ENCODE measurements at regions not wholly inside any gene's neighbourhood (a gene's known extent, or its start where the extent isn't known, plus 50 kb on each side); places are given as distances from the start of the nearest gene placed in this dataset.

- DNase-seq (ENCODE audit: low spot score), result no peak
- in situ Hi-C loops (cut with MboI; ENCODE audit: low sequenced_read_pairs, unreplicated experiment), result no loop called here
- no peak for TF ChIP-seq CTCF (IDR thresholded peaks at IDR 0.05; ENCODE audit: borderline replicate concordance, control extremely low read depth, extremely low read depth, insufficient read depth, missing control alignments)
Observed at GRCh38 chr14:82755476-82755875, 1221.8 kb upstream of the SEL1L start.

- in situ Hi-C loops (cut with MboI; ENCODE audit: low sequenced_read_pairs, unreplicated experiment), result no loop called here
- no peak for TF ChIP-seq CTCF (IDR thresholded peaks at IDR 0.05; ENCODE audit: borderline replicate concordance, control extremely low read depth, extremely low read depth, insufficient read depth, missing control alignments)
- DNase-seq (ENCODE audit: low spot score), result no peak
Observed at GRCh38 chr14:82755923-82756322, 1222.3 kb upstream of the SEL1L start.

GRCh38 chr14:82757776-82758175 is 1224.1 kb upstream of the SEL1L start:
- TF ChIP-seq CTCF (IDR thresholded peaks at IDR 0.05; ENCODE audit: borderline replicate concordance, control extremely low read depth, extremely low read depth, insufficient read depth, missing control alignments), result no peak
- in situ Hi-C loops (cut with MboI; ENCODE audit: low sequenced_read_pairs, unreplicated experiment), result no loop called here
- no peak for DNase-seq (ENCODE audit: low spot score)

- no peak for DNase-seq (ENCODE audit: low spot score)
- no peak for TF ChIP-seq CTCF (IDR thresholded peaks at IDR 0.05; ENCODE audit: borderline replicate concordance, control extremely low read depth, extremely low read depth, insufficient read depth, missing control alignments)
- in situ Hi-C loops (cut with MboI; ENCODE audit: low sequenced_read_pairs, unreplicated experiment), result no loop called here
Observed at GRCh38 chr14:82759656-82760055, 1226.0 kb upstream of the SEL1L start.

- no peak for TF ChIP-seq CTCF (IDR thresholded peaks at IDR 0.05; ENCODE audit: borderline replicate concordance, control extremely low read depth, extremely low read depth, insufficient read depth, missing control alignments)
- DNase-seq (ENCODE audit: low spot score), result no peak
- in situ Hi-C loops (cut with MboI; ENCODE audit: low sequenced_read_pairs, unreplicated experiment), result no loop called here
Observed at GRCh38 chr14:82766123-82766522, 1232.5 kb upstream of the SEL1L start.

- no peak for DNase-seq (ENCODE audit: low spot score)
- in situ Hi-C loops (cut with MboI; ENCODE audit: low sequenced_read_pairs, unreplicated experiment), result no loop called here
- no peak for TF ChIP-seq CTCF (IDR thresholded peaks at IDR 0.05; ENCODE audit: borderline replicate concordance, control extremely low read depth, extremely low read depth, insufficient read depth, missing control alignments)
Observed at GRCh38 chr14:82766996-82767395, 1233.3 kb upstream of the SEL1L start.

GRCh38 chr14:82776958-82777357 is 1243.3 kb upstream of the SEL1L start:
- in situ Hi-C loops (cut with MboI; ENCODE audit: low sequenced_read_pairs, unreplicated experiment), result no loop called here
- DNase-seq (ENCODE audit: low spot score), result no peak
- TF ChIP-seq CTCF (IDR thresholded peaks at IDR 0.05; ENCODE audit: borderline replicate concordance, control extremely low read depth, extremely low read depth, insufficient read depth, missing control alignments), result no peak

All from GM13976 (cell line).